ENCODE measurements at regions not wholly inside any gene's neighbourhood (a gene's known extent, or its start where the extent isn't known, plus 50 kb on each side); places are given as distances from the start of the nearest gene placed in this dataset.

- CTCF ChIA-PET: no interaction called here
- Histone ChIP-seq H3K27ac (no peak overlapping the region), H3K4me3 (no peak overlapping the region), H3K4me1 (no peaks in the 10 kb centered on the region), H3K9me3 (no peaks in the 10 kb centered on the region), H3K4me2 (no peak overlapping the region)
- POLR2A ChIA-PET: no interaction called here
- TF ChIP-seq SREBF2 (IDR thresholded peaks at IDR 0.05) (no peak), BHLHE40 (IDR thresholded peaks at IDR 0.05; ENCODE audit: low read depth, low read length) (no peak), NFE2L2 (conservative IDR thresholded peaks at IDR 0.05; ENCODE audit: low read length) (no peak), MAFK (IDR thresholded peaks at IDR 0.05; ENCODE audit: partially characterized antibody) (no peak), CEBPB (IDR thresholded peaks at IDR 0.05) (no peak), POLR2AphosphoS2 (conservative IDR thresholded peaks at IDR 0.05; ENCODE audit: low read length) (no peak), FOXS1 (CRISPR knock-in tag; IDR thresholded peaks at IDR 0.05) (no peak), RNF2 (IDR thresholded peaks at IDR 0.05; ENCODE audit: borderline replicate concordance, low read depth) (no peak), RFX5 (IDR thresholded peaks at IDR 0.05) (no peak), ZNF302 (CRISPR knock-in tag; IDR thresholded peaks at IDR 0.05) (no peak), EP300 (IDR thresholded peaks at IDR 0.05) (no peak), BCL3 (IDR thresholded peaks at IDR 0.05) (no peak), MYC (IDR thresholded peaks at IDR 0.05; ENCODE audit: borderline replicate concordance, low read length) (no peak), HOXB5 (CRISPR knock-in tag; IDR thresholded peaks at IDR 0.05) (no peak), JUN (IDR thresholded peaks at IDR 0.05) (no peak), CBX2 (IDR thresholded peaks at IDR 0.05; ENCODE audit: borderline replicate concordance, low read depth) (no peak)
- TF ChIP-seq, protein P1, sequence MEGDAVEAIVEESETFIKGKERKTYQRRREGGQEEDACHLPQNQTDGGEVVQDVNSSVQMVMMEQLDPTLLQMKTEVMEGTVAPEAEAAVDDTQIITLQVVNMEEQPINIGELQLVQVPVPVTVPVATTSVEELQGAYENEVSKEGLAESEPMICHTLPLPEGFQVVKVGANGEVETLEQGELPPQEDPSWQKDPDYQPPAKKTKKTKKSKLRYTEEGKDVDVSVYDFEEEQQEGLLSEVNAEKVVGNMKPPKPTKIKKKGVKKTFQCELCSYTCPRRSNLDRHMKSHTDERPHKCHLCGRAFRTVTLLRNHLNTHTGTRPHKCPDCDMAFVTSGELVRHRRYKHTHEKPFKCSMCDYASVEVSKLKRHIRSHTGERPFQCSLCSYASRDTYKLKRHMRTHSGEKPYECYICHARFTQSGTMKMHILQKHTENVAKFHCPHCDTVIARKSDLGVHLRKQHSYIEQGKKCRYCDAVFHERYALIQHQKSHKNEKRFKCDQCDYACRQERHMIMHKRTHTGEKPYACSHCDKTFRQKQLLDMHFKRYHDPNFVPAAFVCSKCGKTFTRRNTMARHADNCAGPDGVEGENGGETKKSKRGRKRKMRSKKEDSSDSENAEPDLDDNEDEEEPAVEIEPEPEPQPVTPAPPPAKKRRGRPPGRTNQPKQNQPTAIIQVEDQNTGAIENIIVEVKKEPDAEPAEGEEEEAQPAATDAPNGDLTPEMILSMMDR (IDR thresholded peaks at IDR 0.05): no peak
- TF ChIP-seq, protein P2, sequence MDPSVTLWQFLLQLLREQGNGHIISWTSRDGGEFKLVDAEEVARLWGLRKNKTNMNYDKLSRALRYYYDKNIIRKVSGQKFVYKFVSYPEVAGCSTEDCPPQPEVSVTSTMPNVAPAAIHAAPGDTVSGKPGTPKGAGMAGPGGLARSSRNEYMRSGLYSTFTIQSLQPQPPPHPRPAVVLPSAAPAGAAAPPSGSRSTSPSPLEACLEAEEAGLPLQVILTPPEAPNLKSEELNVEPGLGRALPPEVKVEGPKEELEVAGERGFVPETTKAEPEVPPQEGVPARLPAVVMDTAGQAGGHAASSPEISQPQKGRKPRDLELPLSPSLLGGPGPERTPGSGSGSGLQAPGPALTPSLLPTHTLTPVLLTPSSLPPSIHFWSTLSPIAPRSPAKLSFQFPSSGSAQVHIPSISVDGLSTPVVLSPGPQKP (IDR thresholded peaks at IDR 0.05; ENCODE audit: low read depth, low read length): no peak
- 17% methylated on average over 3 of the region's 3 CpGs for WGBS (ENCODE audit: missing lambda C conversion rate)
- no peak for ATAC-seq
- no peak for DNase-seq (ENCODE audit: low read depth in 1 of 2, low spot score in 1 of 2)
- FAIRE-seq: no peak
These were observed 187.2 kb downstream of the PPP1R3A start for GRCh38 chr7:113731571-113731970.

GRCh38 chr7:113730309-113730955 is 188.4 kb downstream of the PPP1R3A start:
- DNase-seq (ENCODE audit: low read depth in 1 of 2, low spot score in 1 of 2) (no peak), FAIRE-seq (no peak), ATAC-seq (no peak)
- no peaks in the 10 kb centered on the region for H3K4me1 ChIP-seq
- ChIA-PET POLR2A (no interaction called here), CTCF (no interaction called here)
- no peak overlapping the region for H3K4me3 ChIP-seq
- 6% methylated on average over 1 of the region's 1 CpG for WGBS (ENCODE audit: missing lambda C conversion rate)
- no peaks in the 10 kb centered on the region for H3K9me3 ChIP-seq
- no peak overlapping the region for H3K27ac ChIP-seq
- H3K4me2 ChIP-seq: no peak overlapping the region
- no peak for TF ChIP-seq KDM1A (IDR thresholded peaks at IDR 0.05; ENCODE audit: low read depth)
- TF ChIP-seq ZNF302 (CRISPR knock-in tag; IDR thresholded peaks at IDR 0.05): no peak
- no peak for TF ChIP-seq ATOH8 (CRISPR knock-in tag; IDR thresholded peaks at IDR 0.05; ENCODE audit: low read depth)
- TF ChIP-seq, protein P1 (IDR thresholded peaks at IDR 0.05): no peak
- TF ChIP-seq RNF2 (IDR thresholded peaks at IDR 0.05; ENCODE audit: borderline replicate concordance, low read depth): no peak
- no peak for TF ChIP-seq REST (IDR thresholded peaks at IDR 0.05)
- TF ChIP-seq HOXB13 (CRISPR knock-in tag; IDR thresholded peaks at IDR 0.05; ENCODE audit: low read depth): no peak
- no peak for TF ChIP-seq RCOR1 (IDR thresholded peaks at IDR 0.05; ENCODE audit: low read depth, low read length)
- TF ChIP-seq, protein P3, sequence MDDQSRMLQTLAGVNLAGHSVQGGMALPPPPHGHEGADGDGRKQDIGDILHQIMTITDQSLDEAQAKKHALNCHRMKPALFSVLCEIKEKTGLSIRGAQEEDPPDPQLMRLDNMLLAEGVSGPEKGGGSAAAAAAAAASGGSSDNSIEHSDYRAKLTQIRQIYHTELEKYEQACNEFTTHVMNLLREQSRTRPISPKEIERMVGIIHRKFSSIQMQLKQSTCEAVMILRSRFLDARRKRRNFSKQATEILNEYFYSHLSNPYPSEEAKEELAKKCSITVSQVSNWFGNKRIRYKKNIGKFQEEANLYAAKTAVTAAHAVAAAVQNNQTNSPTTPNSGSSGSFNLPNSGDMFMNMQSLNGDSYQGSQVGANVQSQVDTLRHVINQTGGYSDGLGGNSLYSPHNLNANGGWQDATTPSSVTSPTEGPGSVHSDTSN (IDR thresholded peaks at IDR 0.05): no peak
- TF ChIP-seq KDM5A (IDR thresholded peaks at IDR 0.05): no peak

Data from A549 (cell line).